GM10266 (cell line): ENCODE measurements at regions not wholly inside any gene's neighbourhood (a gene's known extent, or its start where the extent isn't known, plus 50 kb on each side); places are given as distances from the start of the nearest gene placed in this dataset.
"Not testable (repeated sequence)": the region's sequence is repeated elsewhere in the genome, so short reads cannot be mapped to it uniquely, and the experiment has no call there.

Experiments used
- DNase-seq: peaks from one replicate; pipeline ENCODE4 v3.0.0; 2012; ENCODE audit errors: extremely low spot score
- CTCF ChIP-seq: IDR thresholded peaks from 2 replicates; pipeline ENCODE4 v1.5.1; 2012; ENCODE audit warnings: mild to moderate bottlenecking, low read depth; ENCODE audit not compliant: control insufficient read depth, insufficient read depth; ENCODE audit errors: missing control alignments

DNA sequence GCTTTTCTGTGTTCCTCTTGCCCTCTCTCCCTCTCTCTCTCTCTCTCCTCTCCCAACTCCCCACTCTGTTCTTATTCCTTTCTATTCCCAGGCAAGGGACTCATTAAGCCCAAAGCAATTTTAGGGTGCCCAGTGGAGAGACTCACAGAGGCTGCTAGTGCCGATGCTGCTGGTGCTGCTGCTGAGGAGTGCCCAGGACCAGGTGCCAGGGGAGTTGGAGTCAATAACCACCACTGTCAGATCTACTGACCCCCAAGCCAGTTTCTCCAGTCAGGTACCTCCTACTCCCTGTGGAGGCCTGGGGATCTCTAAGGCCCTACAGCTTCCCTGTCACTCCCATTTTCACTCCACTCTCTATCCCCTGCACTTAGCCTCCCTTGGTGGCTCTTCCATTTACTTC lies 54.2 kb upstream of the LAS1L start:
- DNase-seq = no peak
- TF ChIP-seq CTCF = no peak

DNA sequence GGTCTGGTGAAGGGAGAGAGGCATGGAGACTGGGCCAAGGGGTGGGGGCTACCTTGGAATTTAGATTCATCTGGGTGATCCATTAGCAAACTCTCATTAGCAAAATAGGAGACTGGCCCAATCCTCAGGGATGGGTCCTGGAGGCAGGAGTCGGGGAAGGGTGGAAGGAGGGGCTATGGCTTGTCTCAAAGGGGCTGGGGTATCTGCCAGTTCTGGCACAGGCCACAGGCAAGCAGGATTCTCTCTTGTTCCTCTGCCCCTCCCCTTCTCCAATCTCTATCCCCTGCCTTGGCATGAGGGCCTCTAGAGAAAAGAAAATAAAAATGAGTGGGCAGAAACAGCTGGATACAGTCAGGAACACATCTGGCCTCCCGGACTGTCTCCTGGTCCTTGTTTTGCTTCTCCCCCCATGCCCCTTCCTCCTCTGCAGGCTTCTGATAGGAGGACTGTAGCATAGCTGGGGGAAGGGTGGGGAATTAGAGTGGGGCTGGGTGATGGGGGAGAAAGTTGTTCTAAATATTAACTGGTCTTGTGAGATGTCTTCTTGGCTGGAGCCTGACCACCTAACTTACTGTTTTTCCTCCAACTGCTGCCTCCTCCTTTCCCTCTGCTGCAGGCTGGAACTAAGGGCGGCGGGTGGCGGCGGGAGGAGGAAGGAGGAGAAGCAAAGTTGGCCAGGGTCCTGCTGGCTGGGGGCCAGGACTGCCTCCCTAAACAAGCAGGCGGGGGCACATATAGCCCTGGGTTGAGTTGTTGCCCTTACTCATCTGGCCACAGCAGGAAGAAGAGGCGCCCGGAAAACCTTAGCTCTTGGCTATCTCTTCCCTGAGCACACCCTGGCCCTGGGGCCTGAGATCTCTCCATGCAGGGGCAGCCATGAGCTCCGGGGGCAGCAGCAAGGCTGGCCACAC lies 53.3 kb upstream of the LAS1L start:
- TF ChIP-seq CTCF = no peak
- DNase-seq = no peak

DNA sequence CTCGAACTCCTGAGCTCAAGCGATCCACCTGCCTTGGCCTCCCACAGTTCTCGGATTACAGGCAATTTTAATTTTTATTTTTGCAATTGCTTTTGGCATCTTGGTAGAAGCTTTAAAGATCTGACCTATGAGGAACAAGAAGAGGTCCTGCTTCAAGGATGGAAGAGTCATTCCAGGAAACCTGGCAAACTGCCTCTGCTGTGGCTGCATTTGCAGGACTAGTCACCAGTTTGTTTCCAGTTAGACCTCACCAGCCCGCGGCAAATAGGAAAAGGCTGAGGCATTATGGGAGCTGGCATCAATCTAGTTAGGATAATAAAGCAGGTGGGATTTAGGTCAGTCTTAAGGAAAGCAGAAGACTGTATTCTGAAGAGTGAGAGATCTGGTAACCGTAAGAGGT lies 51.9 kb upstream of the LAS1L start:
- DNase-seq = no peak

GRCh38 chrX:65585226-65585625 lies 50.6 kb upstream of the LAS1L start:
- DNase-seq = not testable (repeated sequence)

More for the DNA sequence above, 51.9 kb upstream of the LAS1L start:
- no peak for TF ChIP-seq CTCF
